Astrocyte (in vitro differentiated cells and primary cell): ENCODE measurements at regions not wholly inside any gene's neighbourhood (a gene's known extent, or its start where the extent isn't known, plus 50 kb on each side); places are given as distances from the start of the nearest gene placed in this dataset.

Experiments used
- DNase-seq: peaks from one replicate; pipeline ENCODE4 v3.0.0-alpha.2; 2010; ENCODE audit warnings: low read depth
- FAIRE-seq: peaks from 2 replicates; lab custom pipeline; 2011; peaks lifted over from hg19 to GRCh38; lab: Jason Lieb, UNC
- H2AFZ ChIP-seq: 2 replicates; pipeline ENCODE4 v1.6.0; 2012; ENCODE audit warnings: low read depth, low read length, inconsistent platforms
- H3K27ac ChIP-seq: 2 replicates; pipeline ENCODE4 v1.5.1; 2011; ENCODE audit warnings: low read depth, low read length, inconsistent platforms
- H3K27me3 ChIP-seq: 2 replicates; pipeline ENCODE4 v1.6.0; 2011; ENCODE audit warnings: low read length, inconsistent platforms; ENCODE audit not compliant: insufficient read depth
- H3K36me3 ChIP-seq: 2 replicates; pipeline ENCODE4 v1.5.1; 2011; ENCODE audit warnings: low read length, inconsistent platforms; ENCODE audit not compliant: insufficient read depth
- H3K4me1 ChIP-seq: 2 replicates; pipeline ENCODE4 v1.5.1; 2011; ENCODE audit warnings: low read length, inconsistent platforms; ENCODE audit not compliant: insufficient read depth
- H3K4me2 ChIP-seq: 2 replicates; pipeline ENCODE4 v1.6.0; 2012; ENCODE audit warnings: low read length, inconsistent platforms
- H3K4me3 ChIP-seq: 2 replicates; pipeline ENCODE4 v1.5.1; 2011; ENCODE audit warnings: low read depth, mild to moderate bottlenecking, low read length, inconsistent platforms; ENCODE audit not compliant: insufficient read depth
- H3K79me2 ChIP-seq: 2 replicates; pipeline ENCODE4 v1.6.0; 2012; ENCODE audit warnings: mild to moderate bottlenecking, low read length, inconsistent platforms; ENCODE audit not compliant: insufficient read depth
- H3K9ac ChIP-seq: 2 replicates; pipeline ENCODE4 v1.6.0; 2012; ENCODE audit warnings: mild to moderate bottlenecking, low read length, inconsistent platforms
- H3K9me3 ChIP-seq: 2 replicates; pipeline ENCODE4 v1.5.1; 2012; ENCODE audit warnings: low read depth, mild to moderate bottlenecking, low read length, inconsistent platforms; ENCODE audit not compliant: insufficient read depth
- H4K20me1 ChIP-seq: 2 replicates; pipeline ENCODE4 v1.6.0; 2012; ENCODE audit warnings: low read length, inconsistent platforms; ENCODE audit not compliant: insufficient read depth
- H3K27ac Mint-ChIP-seq: one replicate; pipeline ENCODE4 v1.8.0; 2021; ENCODE audit warnings: mild to moderate bottlenecking, mixed read lengths; ENCODE audit not compliant: unreplicated experiment
- H3K27me3 Mint-ChIP-seq: one replicate; pipeline ENCODE4 v1.8.0; 2021; ENCODE audit warnings: low read depth, mixed read lengths; ENCODE audit not compliant: unreplicated experiment
- H3K36me3 Mint-ChIP-seq: one replicate; pipeline ENCODE4 v1.8.0; 2021; ENCODE audit warnings: low read depth, mixed read lengths; ENCODE audit not compliant: unreplicated experiment
- H3K4me1 Mint-ChIP-seq: one replicate; pipeline ENCODE4 v1.8.0; 2021; ENCODE audit warnings: low read depth, mixed read lengths; ENCODE audit not compliant: unreplicated experiment
- H3K4me3 Mint-ChIP-seq: one replicate; pipeline ENCODE4 v1.8.0; 2021; ENCODE audit warnings: mild to moderate bottlenecking, moderate library complexity, mixed read lengths; ENCODE audit not compliant: unreplicated experiment
- H3K9me3 Mint-ChIP-seq: one replicate; pipeline ENCODE4 v1.8.0; 2021; ENCODE audit warnings: mild to moderate bottlenecking, mixed read lengths; ENCODE audit not compliant: unreplicated experiment
- CTCF ChIP-seq: IDR thresholded peaks from 2 replicates; pipeline ENCODE4 v1.5.1; 2011; ENCODE audit warnings: low read depth, mild to moderate bottlenecking, inconsistent platforms, low read length, moderate library complexity; ENCODE audit not compliant: insufficient read depth
- EZH2 ChIP-seq: IDR thresholded peaks from 2 replicates; pipeline ENCODE4 v1.6.1; 2012; ENCODE audit warnings: mild to moderate bottlenecking, low read length, inconsistent platforms; ENCODE audit not compliant: insufficient read depth

- Mint-ChIP-seq H3K27me3 (no peaks in the 10 kb centered on the region), H3K27ac (no peak overlapping the region), H3K36me3 (peaks cover 2% of the 10 kb centered on the region), H3K9me3 (peaks cover 8% of the 10 kb centered on the region), H3K4me3 (no peak overlapping the region), H3K4me1 (no peaks in the 10 kb centered on the region)
- H3K79me2 ChIP-seq = no peaks in the 10 kb centered on the region
- no peak for TF ChIP-seq CTCF
- no peak for TF ChIP-seq EZH2
- no peaks in the 10 kb centered on the region for H3K9me3 ChIP-seq
- H3K9ac ChIP-seq = no peak overlapping the region
- FAIRE-seq (no peak), DNase-seq (no peak)
- H3K4me2 ChIP-seq = no peak overlapping the region
- no peak overlapping the region for H3K27ac ChIP-seq
- H2AFZ ChIP-seq = no peak overlapping the region
- no peaks in the 10 kb centered on the region for H3K27me3 ChIP-seq
- H3K4me3 ChIP-seq = no peak overlapping the region
- H3K4me1 ChIP-seq = no peaks in the 10 kb centered on the region
- no peaks in the 10 kb centered on the region for H3K36me3 ChIP-seq
- H4K20me1 ChIP-seq = no peaks in the 10 kb centered on the region
Measured at GRCh38 chr19:28532765-28533341, 680.1 kb downstream of the UQCRFS1 start.

- no peak overlapping the region for H3K4me3 ChIP-seq
- no peak overlapping the region for H3K4me3 Mint-ChIP-seq
- TF ChIP-seq CTCF (no peak), EZH2 (no peak)
- no peaks in the 10 kb centered on the region for H3K27me3 Mint-ChIP-seq
- no peaks in the 10 kb centered on the region for H4K20me1 ChIP-seq
- no peak overlapping the region for H2AFZ ChIP-seq
- DNase-seq = no peak
- H3K79me2 ChIP-seq = no peaks in the 10 kb centered on the region
- no peak overlapping the region for H3K9ac ChIP-seq
- H3K36me3 Mint-ChIP-seq = peaks cover 2% of the 10 kb centered on the region
- no peaks in the 10 kb centered on the region for H3K9me3 ChIP-seq
- no peak overlapping the region for H3K27ac ChIP-seq
- no peaks in the 10 kb centered on the region for H3K4me1 Mint-ChIP-seq
- no peaks in the 10 kb centered on the region for H3K27me3 ChIP-seq
- no peak overlapping the region for H3K4me2 ChIP-seq
- no peaks in the 10 kb centered on the region for H3K4me1 ChIP-seq
- H3K27ac Mint-ChIP-seq = no peak overlapping the region
- H3K9me3 Mint-ChIP-seq = peaks cover 4% of the 10 kb centered on the region
- no peak for FAIRE-seq
- H3K36me3 ChIP-seq = no peaks in the 10 kb centered on the region
Measured at GRCh38 chr19:28531979-28532378, 681.0 kb downstream of the UQCRFS1 start.

- TF ChIP-seq CTCF (no peak), EZH2 (no peak)
- FAIRE-seq (no peak), DNase-seq (no peak)
- H3K36me3 Mint-ChIP-seq = peaks cover 2% of the 10 kb centered on the region
- Histone ChIP-seq H4K20me1 (no peaks in the 10 kb centered on the region), H3K27ac (no peak overlapping the region), H3K27me3 (no peaks in the 10 kb centered on the region), H3K4me1 (no peaks in the 10 kb centered on the region), H3K36me3 (no peaks in the 10 kb centered on the region), H3K9ac (no peak overlapping the region), H2AFZ (no peak overlapping the region), H3K4me3 (no peak overlapping the region), H3K9me3 (no peaks in the 10 kb centered on the region), H3K79me2 (no peaks in the 10 kb centered on the region), H3K4me2 (no peak overlapping the region)
- H3K27me3 Mint-ChIP-seq = no peaks in the 10 kb centered on the region
- H3K27ac Mint-ChIP-seq = no peak overlapping the region
- H3K4me1 Mint-ChIP-seq = no peaks in the 10 kb centered on the region
- peaks cover 3% of the 10 kb centered on the region for H3K9me3 Mint-ChIP-seq
- no peak overlapping the region for H3K4me3 Mint-ChIP-seq
Measured at GRCh38 chr19:28530406-28531035, 682.4 kb downstream of the UQCRFS1 start.
